Umbilical cord (tissue), 1 donor: ENCODE measurements at regions not wholly inside any gene's neighbourhood (a gene's known extent, or its start where the extent isn't known, plus 50 kb on each side); places are given as distances from the start of the nearest gene placed in this dataset.
"Not testable (repeated sequence)": the region's sequence is repeated elsewhere in the genome, so short reads cannot be mapped to it uniquely, and the experiment has no call there.

Experiments
- DNase-seq: peaks from one replicate; pipeline ENCODE4 v3.0.0-alpha.2; 2015; ENCODE audit warnings: low spot score

DNA sequence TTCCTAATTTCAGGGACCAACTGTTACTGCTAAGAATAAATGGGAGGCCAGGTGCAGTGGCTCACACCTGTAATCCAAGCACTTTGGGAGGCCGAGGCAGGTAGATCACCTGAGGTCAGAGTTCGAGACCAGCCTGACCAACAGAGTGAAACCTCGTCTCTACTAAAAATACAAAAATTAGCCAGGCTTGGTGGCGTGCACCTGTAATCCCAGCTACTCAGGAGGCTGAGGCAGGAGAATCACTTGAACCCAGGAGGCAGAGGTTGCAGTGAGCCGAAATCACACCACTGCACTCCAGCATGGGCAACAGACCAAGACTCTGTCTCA lies 95.6 kb upstream of the CHD2 start:
- not testable (repeated sequence) for DNase-seq

DNA sequence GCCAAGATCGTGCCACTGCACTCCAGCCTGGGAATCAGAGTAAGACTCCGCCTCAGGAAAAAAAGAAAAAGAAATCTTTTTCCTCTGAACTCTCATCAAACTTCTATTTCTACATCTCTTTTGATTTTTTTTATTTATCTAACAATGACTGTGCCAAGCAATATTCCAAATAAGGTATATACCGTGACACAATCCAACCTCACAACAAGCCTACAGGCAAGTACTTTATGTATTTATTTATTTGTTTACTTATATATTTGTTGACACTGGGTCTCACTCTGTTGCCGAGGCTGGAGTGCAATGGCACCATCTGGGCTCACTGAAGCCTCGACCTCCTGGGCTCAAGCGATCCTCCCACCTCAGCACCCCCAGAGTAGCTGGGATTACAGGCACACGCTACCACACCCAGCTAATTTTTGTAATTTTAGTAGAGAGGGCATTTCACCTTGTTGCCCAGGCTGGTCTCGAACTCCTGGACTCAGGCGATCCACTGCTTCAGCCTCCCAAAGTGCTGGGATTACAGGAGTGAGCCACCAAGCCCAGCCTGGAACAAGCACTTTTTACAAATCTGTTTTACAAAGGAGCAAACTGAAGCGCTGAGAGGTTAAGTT lies 94.9 kb upstream of the CHD2 start:
- no peak for DNase-seq

DNA sequence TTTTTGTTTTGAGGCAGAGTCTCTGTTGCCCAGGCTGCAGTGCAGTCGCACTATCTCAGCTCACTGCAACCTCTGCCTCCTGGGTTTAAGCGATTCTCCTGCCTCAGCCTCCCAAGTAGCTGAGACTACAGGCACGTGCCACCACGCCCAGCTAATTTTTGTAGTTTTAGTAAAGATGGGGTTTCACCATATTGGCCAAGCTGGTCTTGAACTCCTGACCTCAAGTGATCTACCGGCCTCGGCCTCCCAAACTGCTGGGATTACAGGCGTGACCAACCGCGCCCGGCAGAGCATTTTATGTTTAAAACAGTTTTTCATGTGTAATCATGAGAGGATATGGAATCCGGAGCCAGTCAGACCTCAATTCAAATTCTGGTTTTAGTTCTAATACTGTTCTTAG lies 94.0 kb upstream of the CHD2 start:
- not testable (repeated sequence) for DNase-seq

DNA sequence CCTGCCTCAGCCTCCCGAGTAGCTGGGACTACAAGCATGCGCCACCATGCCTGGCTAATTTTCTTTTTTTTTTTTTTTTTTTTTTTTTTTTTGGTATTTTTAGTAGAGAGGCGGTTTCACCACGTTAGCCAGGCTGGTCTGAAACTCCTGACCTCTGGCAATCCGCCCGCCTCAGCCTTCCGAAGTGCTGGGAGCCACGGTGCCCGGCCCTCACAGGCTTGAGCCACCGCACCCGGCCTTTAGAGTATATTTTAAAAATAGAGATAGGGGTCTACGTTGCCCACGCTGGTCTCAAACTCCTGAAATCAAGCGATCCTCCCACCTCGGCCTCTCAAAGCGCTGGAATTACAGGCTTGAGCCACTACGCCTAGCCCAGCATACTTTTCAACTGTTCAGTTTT lies 93.4 kb upstream of the CHD2 start:
- no peak for DNase-seq

DNA sequence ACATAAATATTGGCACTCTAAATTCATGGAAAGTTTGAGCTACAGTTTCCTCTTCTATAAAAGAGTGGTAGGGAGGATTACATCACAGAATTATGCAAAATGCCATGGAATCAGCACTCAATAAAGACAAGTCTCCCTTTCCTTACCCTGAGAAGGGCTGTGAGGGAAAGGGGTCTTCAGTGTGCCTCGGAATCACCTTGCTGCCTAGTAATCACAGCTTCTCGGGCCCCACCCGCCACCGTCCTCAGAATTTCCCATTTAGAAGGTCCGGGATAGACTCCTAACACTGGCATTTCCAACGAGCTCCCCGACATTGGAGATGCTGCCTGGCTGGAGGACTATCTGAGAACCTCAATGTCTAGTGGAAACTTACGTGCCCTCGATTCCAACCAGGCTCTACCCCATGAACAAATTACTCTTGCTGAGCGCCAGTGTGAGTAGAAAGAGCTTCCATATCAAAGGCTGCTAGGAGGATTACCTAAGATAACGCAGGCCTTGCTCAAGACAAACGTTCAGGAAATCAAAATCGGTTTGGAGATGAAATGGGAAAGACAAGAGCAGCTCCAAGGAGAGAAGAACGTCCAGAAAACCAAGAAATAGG lies 92.1 kb upstream of the CHD2 start:
- DNase-seq: peak; percentile 60

DNA sequence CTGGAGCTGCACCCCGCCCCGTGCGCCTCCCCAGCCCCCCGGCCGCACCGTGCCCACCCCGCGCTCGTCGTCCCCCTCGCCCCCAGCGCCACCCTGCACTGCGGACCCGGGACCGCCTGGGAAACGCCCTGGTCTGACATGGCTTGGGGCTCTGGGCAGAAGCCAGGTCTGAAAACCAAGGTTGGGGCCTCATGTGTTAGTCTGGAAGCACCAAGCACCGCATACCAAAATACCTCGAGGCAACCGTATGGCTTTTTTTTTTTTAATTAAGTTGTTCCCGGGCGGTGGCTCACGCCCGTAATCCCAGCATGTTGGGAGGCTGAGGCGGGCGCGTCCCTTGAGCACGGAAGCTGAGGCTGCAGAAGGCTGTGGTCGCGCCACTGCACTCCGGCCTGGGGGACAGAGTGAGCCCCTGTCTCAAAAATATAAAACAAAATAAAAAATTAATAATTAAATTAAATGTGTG lies 91.5 kb upstream of the CHD2 start:
- DNase-seq: no peak

DNA sequence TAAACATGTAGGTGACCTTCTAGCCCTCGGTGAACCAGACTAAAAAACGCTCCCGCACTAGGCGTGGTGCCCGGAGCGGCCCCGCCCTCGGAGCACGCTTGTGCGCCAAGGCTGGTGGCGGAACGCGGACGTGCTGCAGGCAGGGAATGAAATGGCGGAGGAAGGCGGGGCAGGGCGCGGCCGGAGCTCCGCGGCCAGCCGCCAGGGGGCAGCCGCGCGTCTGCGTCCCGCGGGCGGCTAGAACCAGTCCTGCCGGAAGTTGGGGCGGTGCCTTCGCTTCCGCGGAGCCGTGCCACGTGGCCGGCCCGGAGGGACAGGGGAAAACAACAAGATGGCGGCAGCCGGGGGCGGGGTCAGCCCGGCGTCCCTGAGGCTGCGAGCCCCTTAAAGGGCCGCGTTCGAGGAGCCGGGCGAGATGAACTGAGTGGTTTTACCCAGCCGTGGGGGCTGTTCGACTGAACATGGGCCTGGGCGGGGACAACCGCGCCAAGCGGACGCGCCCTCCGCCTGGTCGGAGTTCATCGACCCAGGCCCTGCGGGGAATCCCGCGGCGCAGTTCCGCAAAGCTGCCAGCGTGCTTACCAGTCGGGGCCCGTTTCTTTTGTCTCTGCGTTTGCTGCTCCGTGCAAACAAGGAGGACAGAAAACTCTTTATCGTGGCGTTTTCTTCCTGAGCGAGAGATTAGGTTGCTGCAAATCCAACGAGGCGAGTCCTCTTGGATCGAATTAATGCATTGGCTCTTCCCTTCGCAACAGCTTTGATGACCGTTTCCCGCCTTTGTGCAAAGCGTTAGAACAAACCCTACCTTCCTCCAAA lies 90.9 kb upstream of the CHD2 start:
- DNase-seq: peak; percentile 98

DNA sequence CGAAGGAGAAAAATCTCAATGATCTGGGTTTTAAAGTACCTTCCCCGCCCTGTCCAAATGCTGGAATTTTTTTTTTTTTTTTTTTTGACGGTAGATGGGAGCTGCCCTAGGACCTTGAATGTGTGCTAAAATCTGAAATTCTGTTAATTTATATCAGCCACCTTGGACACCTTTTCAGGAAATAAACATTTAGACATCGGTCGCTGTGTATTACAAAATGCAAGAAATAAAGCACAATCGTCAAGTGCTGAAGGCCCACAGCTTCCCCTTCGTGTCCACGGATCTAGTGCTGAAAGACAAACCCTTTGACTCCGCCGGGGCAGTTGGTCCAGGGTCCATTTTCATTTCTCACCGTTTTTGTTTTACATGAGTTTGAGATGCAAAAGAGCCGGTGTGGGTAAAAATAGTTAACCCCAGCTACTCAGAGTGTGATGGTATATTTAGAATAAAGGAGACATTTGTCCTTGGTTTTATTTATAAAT lies 90.2 kb upstream of the CHD2 start:
- DNase-seq: peak; percentile 75

DNA sequence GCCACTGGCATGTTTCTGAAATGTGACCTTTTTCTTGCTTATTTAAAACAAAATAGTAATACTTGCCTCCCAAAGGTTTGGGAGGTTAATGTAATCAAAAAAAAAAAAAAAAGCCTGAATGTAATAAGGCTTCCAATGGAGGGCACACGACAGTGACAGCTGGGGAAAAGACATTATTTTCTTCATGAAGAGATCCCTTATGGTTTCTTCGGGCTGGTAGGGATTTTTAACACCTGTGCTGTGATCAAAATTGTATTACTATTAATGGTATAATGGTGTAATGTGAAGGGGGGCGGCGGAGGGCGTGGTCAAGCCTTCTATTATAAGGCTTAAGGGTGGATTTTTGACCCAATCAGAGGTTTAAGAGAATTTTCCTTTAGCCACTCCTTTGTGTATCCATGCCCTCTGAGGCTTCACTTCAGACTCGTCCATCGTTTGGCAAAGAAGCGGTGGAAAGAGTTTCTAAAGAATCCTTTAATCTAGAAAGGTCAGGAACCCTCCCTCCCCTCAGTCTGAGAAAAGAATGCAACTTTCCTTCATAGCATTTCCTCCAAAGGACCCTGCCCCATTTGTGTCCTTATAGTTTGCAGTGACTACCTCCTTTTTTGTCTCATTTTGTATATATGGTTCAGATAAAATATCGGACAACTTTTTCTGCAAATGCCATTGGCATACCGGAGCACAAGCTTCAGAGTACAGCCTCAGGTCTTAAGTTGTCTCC lies 89.5 kb upstream of the CHD2 start:
- peak; percentile 86 for DNase-seq

DNA sequence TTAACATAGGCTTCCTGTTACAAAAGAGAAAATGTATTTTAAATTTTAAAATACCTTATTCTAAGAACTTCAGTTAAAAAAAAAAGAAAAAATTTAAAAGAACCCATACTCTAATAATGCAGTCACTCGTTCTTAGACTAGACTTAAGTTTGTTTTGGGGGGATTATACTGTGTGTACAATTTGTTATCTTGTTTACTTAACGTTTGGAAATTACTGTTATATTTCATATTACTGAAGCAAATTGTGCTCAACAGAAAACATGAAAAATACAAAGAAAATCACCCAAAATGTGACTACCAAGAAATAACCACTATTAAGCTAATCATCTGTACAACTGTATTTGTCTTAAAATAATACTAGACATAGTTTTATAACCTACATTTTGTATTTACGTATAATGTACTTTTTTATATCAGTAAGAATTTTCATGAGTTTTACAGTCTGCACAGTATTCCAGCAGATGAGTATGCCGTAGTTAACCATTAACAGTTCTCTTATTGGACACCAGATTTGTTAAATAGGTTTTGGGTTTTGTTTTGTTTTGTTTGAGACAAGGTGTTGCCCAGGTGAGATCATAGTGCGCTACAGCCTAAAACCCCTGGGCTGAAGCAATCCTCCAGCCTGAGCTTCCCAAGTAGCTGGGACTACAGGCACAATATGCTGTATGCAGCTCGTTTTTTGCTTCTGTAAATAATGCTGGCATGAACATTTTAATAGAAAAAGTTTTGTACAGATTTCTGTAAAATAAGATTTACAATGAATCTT lies 88.8 kb upstream of the CHD2 start:
- DNase-seq: peak; percentile 43

DNA sequence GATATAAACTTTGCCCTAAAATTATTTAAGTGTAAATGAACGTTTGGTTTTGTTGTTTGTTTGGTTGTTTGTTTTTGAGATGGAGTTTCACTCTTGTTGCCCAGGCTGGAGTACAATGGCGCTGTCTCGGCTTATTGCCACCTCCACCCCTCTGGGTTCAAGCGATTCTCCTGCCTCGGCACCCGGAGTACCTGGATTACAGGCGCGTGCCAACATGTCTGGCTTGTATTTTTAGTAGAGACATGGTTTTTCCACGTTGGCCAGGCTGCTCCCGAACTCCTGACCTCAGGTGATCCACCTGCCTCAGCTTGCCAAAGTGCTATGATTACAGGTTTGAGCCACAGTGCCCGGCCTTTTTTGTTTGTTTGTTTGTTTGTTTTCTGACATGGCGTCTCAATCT lies 87.9 kb upstream of the CHD2 start:
- DNase-seq: no peak

DNA sequence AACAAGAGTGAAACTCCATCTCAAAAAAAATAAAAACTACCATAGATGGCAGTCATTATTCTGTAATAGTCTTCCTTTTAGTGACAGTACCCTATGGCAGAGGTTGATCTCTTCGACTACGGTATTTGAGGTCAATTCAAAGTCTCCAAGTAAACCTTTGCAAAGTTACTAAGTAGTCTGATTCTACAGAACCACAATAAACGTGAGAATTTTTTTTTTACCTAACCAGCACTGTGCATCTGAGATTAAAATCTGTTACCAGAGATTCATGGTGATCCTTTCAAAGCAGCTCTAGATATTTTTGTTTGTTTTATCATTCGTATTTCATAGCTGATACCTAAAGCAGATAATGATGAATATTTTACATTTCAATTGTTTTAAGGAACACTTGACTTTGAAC lies 86.6 kb upstream of the CHD2 start:
- DNase-seq: no peak

DNA sequence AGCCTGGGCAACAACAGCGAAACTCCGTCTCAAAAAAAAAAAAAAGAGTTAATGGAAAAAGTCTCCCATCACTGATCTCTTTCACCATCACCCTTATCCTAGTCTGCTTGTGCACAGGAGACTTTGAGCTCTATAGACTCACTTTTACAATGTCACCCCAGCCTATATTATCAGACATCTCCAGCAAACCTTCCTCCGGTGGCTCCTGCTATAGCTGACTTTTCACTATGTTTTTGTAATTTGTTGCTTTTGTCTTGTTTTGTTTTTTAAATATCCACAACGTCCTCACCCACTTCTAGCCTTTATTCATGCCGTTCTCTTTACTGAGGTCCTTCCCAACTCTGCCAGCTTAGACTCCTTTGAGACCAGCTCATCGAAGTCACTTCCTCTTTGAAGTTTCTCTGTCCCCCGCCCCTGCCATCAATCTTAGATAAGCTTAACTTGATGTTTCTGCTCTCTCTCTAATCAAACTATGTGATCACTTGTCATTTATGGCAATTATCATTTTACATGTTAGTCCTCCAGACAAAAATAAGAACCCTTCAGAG lies 82.7 kb upstream of the CHD2 start:
- DNase-seq: no peak

DNA sequence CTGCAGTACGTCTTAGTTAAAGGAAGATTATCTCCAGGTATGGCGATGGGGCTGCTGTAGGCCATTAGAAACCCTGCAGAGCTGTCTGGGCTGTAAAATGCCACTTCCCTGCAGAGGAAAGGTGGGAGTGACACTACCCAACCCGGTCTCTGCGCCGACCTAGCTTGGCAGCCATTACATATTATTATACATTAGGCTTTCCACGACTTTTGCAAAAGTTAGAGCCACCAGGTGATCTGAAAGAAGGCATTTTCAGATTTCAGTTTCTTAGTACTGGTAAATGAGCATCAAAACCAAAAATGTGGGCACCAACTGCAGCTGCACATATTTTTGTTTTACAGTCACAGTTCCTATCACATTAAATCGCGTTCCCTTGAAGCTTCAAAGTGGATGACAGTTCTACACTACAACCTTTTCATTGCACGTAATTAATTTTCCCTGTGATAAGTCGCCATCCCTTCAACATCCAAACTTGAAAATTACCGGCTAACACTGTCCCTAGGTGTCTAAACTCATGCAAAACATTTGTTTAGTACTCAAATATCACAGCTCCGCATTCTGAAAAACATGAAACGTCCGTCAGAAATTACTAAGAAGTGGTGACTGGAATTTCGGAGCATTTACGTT lies 81.4 kb upstream of the CHD2 start:
- peak; percentile 23 for DNase-seq

DNA sequence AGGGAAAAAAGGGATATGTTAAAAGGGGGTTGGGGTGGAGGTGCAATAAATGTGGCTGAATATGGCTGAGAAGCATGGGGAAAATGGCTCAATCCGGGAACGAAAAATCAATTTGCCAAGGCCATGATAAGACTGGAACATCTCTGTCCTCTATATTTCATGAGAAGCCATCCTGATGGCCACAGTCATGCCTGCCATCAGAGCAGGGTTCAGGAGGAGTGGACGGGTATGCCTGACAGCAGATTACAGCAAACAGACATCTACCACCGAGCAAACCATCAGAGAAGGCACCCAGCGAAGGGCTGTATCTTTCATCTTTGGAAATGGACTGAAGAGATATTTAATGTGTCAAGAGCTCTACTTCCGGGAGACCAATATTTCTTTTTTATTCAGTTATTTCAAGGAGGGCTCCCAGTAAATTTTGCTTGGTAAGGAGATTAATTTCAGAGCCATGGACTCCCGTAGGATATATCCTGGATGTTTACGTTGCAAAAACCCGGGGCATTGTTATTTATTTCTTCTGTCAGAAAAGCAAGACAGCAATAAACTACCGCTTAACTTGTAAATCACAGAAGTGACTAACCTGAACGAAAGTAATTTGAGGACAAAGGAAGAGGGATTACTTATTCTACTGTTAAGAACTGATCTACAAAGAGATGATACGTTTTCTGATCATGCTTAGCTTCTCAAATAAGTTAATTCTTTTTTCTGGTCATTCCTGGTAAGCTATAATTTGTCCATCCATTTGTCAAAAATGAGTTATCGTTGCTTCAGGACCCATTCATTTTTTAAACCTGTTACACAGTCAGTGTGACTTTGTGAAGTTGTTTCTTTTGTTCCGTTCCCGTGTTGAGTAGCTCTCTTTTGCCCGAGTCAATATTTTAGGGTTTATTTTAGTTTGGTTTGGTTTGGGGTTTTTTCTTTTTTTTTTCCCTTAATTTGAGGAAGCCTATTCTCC lies 80.6 kb upstream of the CHD2 start:
- DNase-seq: peak; percentile 46

DNA sequence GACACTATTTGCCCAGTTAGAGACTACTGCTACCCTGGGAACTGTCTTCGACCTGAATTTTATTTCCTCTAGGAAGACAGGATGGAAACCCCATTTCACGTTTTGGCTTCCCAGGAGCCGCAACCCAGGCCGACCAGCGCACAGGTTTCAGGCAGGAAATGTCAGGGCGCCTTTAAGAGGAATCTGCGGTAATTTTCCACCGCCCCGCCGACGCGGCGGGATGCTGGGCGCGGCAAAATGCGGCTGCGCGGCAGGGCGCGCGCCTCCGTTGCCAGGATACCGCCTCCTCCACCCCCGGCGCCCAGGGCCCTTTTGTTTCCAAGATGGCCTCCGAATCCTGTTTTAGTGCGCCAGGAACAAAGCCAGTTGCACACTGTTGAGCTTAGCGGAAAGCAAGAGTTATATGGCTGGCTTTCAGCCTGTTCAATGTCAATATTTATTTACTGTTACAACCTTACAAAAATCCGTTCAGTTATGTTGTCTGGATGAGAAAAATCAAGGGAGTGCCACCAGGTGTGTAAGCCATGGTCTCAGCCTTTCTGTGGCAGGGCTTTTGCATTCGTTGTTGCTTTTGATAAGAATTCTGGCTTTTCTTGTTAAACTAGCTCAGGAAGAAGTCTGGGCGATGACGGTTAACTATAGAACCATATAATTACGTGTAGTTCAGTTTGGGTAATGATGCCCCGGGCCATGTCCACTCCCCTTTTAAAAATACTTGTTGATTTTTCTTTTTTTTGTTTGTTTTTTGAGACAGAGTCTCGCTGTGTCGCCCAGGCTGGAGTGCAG lies 79.7 kb upstream of the CHD2 start:
- DNase-seq: peak; percentile 96

DNA sequence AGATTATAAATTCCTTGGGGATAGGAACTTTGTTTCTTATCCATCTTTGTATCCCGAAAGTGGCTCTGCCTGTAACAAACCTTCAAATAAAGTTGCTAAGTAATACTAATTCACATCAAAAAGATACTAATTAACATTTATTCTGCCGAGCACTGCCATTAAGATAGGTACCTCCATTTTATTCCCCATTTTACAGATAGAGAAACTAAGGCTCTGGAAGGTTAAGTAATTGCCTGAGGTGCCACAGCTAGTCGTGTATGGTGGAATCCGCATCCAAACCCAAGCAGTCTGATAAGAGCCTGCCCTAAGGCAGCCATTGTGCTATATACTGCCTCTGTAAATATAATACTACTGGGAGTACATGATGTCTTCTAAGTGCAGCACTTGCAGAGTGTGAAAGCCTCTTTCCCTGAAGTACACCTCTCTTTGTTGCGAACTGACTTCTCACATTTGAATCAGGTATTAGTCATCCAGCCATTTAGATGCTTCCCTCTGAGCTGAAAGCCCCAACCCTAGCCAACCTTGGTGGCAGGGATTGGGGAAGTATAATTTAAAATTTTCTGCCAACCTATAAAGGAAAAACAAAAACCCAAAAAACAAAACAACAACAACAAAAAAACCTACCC lies 78.5 kb upstream of the CHD2 start:
- DNase-seq: no peak
